ENCODE measurements at regions not wholly inside any gene's neighbourhood (a gene's known extent, or its start where the extent isn't known, plus 50 kb on each side); places are given as distances from the start of the nearest gene placed in this dataset.
A peak's percentile ranks its signal among the peaks of the same experiment; 100 is the strongest.

GRCh38 chr2:160666154-160667060 is 172.8 kb upstream of the RBMS1 start:
- Histone ChIP-seq H3K27me3 (replicated peaks in 1 of 4; ENCODE audit: control extremely low read depth in 1 of 4, control insufficient read depth in 3 of 4, insufficient read depth in 4 of 4, low read length in 3 of 4) (no peaks in the 10 kb centered on the region), H2AFZ (ENCODE audit: insufficient read depth, low read depth, low read length, poor library complexity, severe bottlenecking) (peak overlapping the region; percentile 16), H3K4me3 (ENCODE audit: control extremely low read depth in 1 of 5, extremely low read depth in 1 of 5, insufficient read depth in 1 of 5, low read depth in 2 of 5, low read length in 4 of 5) (no peak overlapping the region), H3K36me3 (replicated peaks in 1 of 2; ENCODE audit: control extremely low read depth in 1 of 2, control insufficient read depth in 1 of 2, extremely low read depth in 1 of 2, insufficient read depth in 2 of 2, low read length in 1 of 2) (no peaks in the 10 kb centered on the region), H3K9me3 (ENCODE audit: control extremely low read depth in 1 of 3, control insufficient read depth in 2 of 3, insufficient read depth in 1 of 3, low read length in 2 of 3) (no peaks in the 10 kb centered on the region), H3K9ac (ENCODE audit: low read length) (no peak overlapping the region), H4K20me1 (ENCODE audit: control insufficient read depth, insufficient read depth, low read length, poor library complexity, severe bottlenecking) (no peaks in the 10 kb centered on the region), H3K4me1 (ENCODE audit: control insufficient read depth in 2 of 2, insufficient read depth in 2 of 2, low read length in 2 of 2) (no peaks in the 10 kb centered on the region), H3K27ac (ENCODE audit: low read length in 2 of 2) (no peak overlapping the region), H3K79me2 (ENCODE audit: control insufficient read depth, insufficient read depth, low read length) (no peaks in the 10 kb centered on the region), H3K4me2 (replicated peaks; ENCODE audit: low read depth, low read length, poor library complexity, severe bottlenecking) (no peak overlapping the region)
- no peak for TF ChIP-seq CTCF (IDR thresholded peaks at IDR 0.05)
- ATAC-seq (ENCODE audit: low read depth) (no peak), DNase-seq (no peak)
- no peak overlapping the region for H3K27ac Mint-ChIP-seq
- WGBS (ENCODE audit: insufficient coverage): 0% methylated on average over 2 of the region's 5 CpGs
- H3K4me3 Mint-ChIP-seq: no peak overlapping the region
- peaks cover 3% of the 10 kb centered on the region for H3K27me3 Mint-ChIP-seq
- intact Hi-C loops (cut with micrococcal nuclease): no loop called here
- CTCF ChIA-PET: no interaction called here
- no peaks in the 10 kb centered on the region for H3K9me3 Mint-ChIP-seq (ENCODE audit: insufficient read depth)
- POLR2A ChIA-PET: no interaction called here
- H3K4me1 Mint-ChIP-seq: no peaks in the 10 kb centered on the region

- no peak overlapping the region for H3K27ac Mint-ChIP-seq
- TF ChIP-seq CTCF (IDR thresholded peaks at IDR 0.05) (no peak), EZH2 (IDR thresholded peaks at IDR 0.05; ENCODE audit: borderline replicate concordance, insufficient read depth, low read depth, low read length, poor library complexity, severe bottlenecking) (no peak)
- H3K9me3 ChIP-seq (ENCODE audit: control extremely low read depth in 1 of 3, control insufficient read depth in 2 of 3, insufficient read depth in 1 of 3, low read length in 2 of 3): no peaks in the 10 kb centered on the region
- H3K4me2 ChIP-seq (replicated peaks; ENCODE audit: low read depth, low read length, poor library complexity, severe bottlenecking): no peak overlapping the region
- H3K4me3 Mint-ChIP-seq: no peak overlapping the region
- H3K79me2 ChIP-seq (ENCODE audit: control insufficient read depth, insufficient read depth, low read length): no peaks in the 10 kb centered on the region
- no peaks in the 10 kb centered on the region for H4K20me1 ChIP-seq (ENCODE audit: control insufficient read depth, insufficient read depth, low read length, poor library complexity, severe bottlenecking)
- H3K9ac ChIP-seq (ENCODE audit: low read length): no peak overlapping the region
- H3K27ac ChIP-seq (ENCODE audit: low read length in 2 of 2): no peak overlapping the region
- H3K36me3 ChIP-seq (replicated peaks in 1 of 2; ENCODE audit: control extremely low read depth in 1 of 2, control insufficient read depth in 1 of 2, extremely low read depth in 1 of 2, insufficient read depth in 2 of 2, low read length in 1 of 2): no peaks in the 10 kb centered on the region
- ChIA-PET POLR2A (no interaction called here), CTCF (no interaction called here)
- no peaks in the 10 kb centered on the region for H3K9me3 Mint-ChIP-seq (ENCODE audit: insufficient read depth)
- no peak for ATAC-seq (ENCODE audit: low read depth)
- DNase-seq: no peak
- no peak overlapping the region for H2AFZ ChIP-seq (ENCODE audit: insufficient read depth, low read depth, low read length, poor library complexity, severe bottlenecking)
- no peaks in the 10 kb centered on the region for H3K4me1 Mint-ChIP-seq
- intact Hi-C loops (cut with micrococcal nuclease): no loop called here
- peaks cover 0 to 3% (median 0%) of the 10 kb centered on the region in 4 experiments for H3K27me3 ChIP-seq (replicated peaks in 1 of 4; ENCODE audit: control extremely low read depth in 1 of 4, control insufficient read depth in 3 of 4, insufficient read depth in 4 of 4, low read length in 3 of 4)
- peaks cover 6% of the 10 kb centered on the region for H3K27me3 Mint-ChIP-seq
- no peaks in the 10 kb centered on the region for H3K4me1 ChIP-seq (ENCODE audit: control insufficient read depth in 2 of 2, insufficient read depth in 2 of 2, low read length in 2 of 2)
- H3K4me3 ChIP-seq (ENCODE audit: control extremely low read depth in 1 of 5, extremely low read depth in 1 of 5, insufficient read depth in 1 of 5, low read depth in 2 of 5, low read length in 4 of 5): no peak overlapping the region
These were observed 174.2 kb upstream of the RBMS1 start for GRCh38 chr2:160667811-160668210.

All from B cell (primary cell).